H1 (cell line): ENCODE measurements at regions not wholly inside any gene's neighbourhood (a gene's known extent, or its start where the extent isn't known, plus 50 kb on each side); places are given as distances from the start of the nearest gene placed in this dataset.

Source experiments
- BACH1 ChIP-seq: IDR thresholded peaks from 2 replicates; pipeline ENCODE4 v1.6.1; 2012; ENCODE audit warnings: low read length, improper control_type of control experiment
- CHD2 ChIP-seq: IDR thresholded peaks from 2 replicates; pipeline ENCODE4 v1.6.1; 2012; ENCODE audit warnings: low read length, improper control_type of control experiment
- CTCF ChIP-seq, 3 experiments: IDR thresholded peaks; 1 replicate in 2 of 3; 2 replicates in 1 of 3; pipeline versions ENCODE4 v1.5.1 to v1.6.1; 2011; ENCODE audit warnings: low read length in 3 of 3, mild to moderate bottlenecking in 3 of 3, inconsistent platforms in 2 of 3, low read depth in 1 of 3, moderate library complexity in 1 of 3; ENCODE audit not compliant: insufficient read depth in 1 of 3; ENCODE audit errors: control extremely low read depth in 1 of 3
- JUN ChIP-seq: IDR thresholded peaks from 2 replicates; pipeline ENCODE4 v1.6.1; 2011; ENCODE audit warnings: low read depth, mild to moderate bottlenecking, improper control_type of control experiment, low read length
- MAX ChIP-seq: IDR thresholded peaks from 2 replicates; pipeline ENCODE4 v1.6.1; 2012; ENCODE audit warnings: inconsistent platforms
- POLR2A ChIP-seq, 2 experiments: IDR thresholded peaks; 1 replicate in 1 of 2; 2 replicates in 1 of 2; pipeline ENCODE4 v1.6.1; 2011; ENCODE audit warnings: low read depth in 2 of 2, low read length in 2 of 2, mild to moderate bottlenecking in 2 of 2; ENCODE audit errors: control extremely low read depth in 1 of 2
- POU5F1 ChIP-seq: IDR thresholded peaks from 2 replicates; pipeline ENCODE4 v1.6.1; 2011; ENCODE audit warnings: low read depth, mild to moderate bottlenecking, low read length, moderate library complexity
- RAD21 ChIP-seq, 2 experiments: IDR thresholded peaks in 1 of 2; conservative IDR thresholded peaks in 1 of 2; 2 replicates each; pipeline ENCODE4 v1.6.1; 2011; ENCODE audit warnings: low read depth in 2 of 2, low read length in 2 of 2, improper control_type of control experiment in 1 of 2, inconsistent platforms in 1 of 2, mild to moderate bottlenecking in 1 of 2, moderate library complexity in 1 of 2
- RFX5 ChIP-seq: IDR thresholded peaks from 2 replicates; pipeline ENCODE4 v1.6.1; 2011; ENCODE audit warnings: low read depth, low read length, improper control_type of control experiment, borderline replicate concordance
- SIN3A ChIP-seq, 2 experiments: IDR thresholded peaks in 1 of 2; conservative IDR thresholded peaks in 1 of 2; 2 replicates each; pipeline ENCODE4 v1.6.1; 2011 to 2012; ENCODE audit warnings: low read length in 2 of 2, improper control_type of control experiment in 1 of 2, low read depth in 1 of 2, mild to moderate bottlenecking in 1 of 2
- SP1 ChIP-seq: IDR thresholded peaks from 2 replicates; pipeline ENCODE4 v1.6.1; 2011; ENCODE audit warnings: low read depth, low read length
- TBP ChIP-seq: IDR thresholded peaks from 2 replicates; pipeline ENCODE4 v1.6.1; 2011; ENCODE audit warnings: low read depth, low read length, improper control_type of control experiment
- TEAD4 ChIP-seq: IDR thresholded peaks from 2 replicates; pipeline ENCODE4 v1.6.1; 2012; ENCODE audit warnings: low read depth, low read length, inconsistent platforms, mixed read lengths
- ZNF274 ChIP-seq: IDR thresholded peaks from 2 replicates; pipeline ENCODE4 v1.7.0; 2012; ENCODE audit warnings: low read length, borderline replicate concordance; ENCODE audit errors: extremely low read depth

- TF ChIP-seq CTCF (IDR thresholded peaks at IDR 0.05; ENCODE audit: control extremely low read depth in 1 of 3, insufficient read depth in 1 of 3, low read depth in 1 of 3, low read length in 3 of 3) (no peak), MAX (no peak), RAD21 (IDR thresholded peaks at IDR 0.05 in 1 of 2, conservative IDR thresholded peaks at IDR 0.05 in 1 of 2; ENCODE audit: low read depth in 2 of 2, low read length in 2 of 2) (no peak), TBP (no peak), SIN3A (conservative IDR thresholded peaks at IDR 0.05 in 1 of 2, IDR thresholded peaks at IDR 0.05 in 1 of 2; ENCODE audit: low read depth in 1 of 2, low read length in 2 of 2) (no peak), POLR2A (IDR thresholded peaks at IDR 0.05; ENCODE audit: control extremely low read depth in 1 of 2, low read depth in 2 of 2, low read length in 2 of 2) (no peak), TEAD4 (no peak), SP1 (no peak), BACH1 (no peak), RFX5 (no peak), POU5F1 (no peak), CHD2 (no peak), ZNF274 (no peak), JUN (no peak)
Measured at GRCh38 chr9:34773955-34774354, 64.0 kb upstream of the CCL21 start.
